ENCODE measurements at regions not wholly inside any gene's neighbourhood (a gene's known extent, or its start where the extent isn't known, plus 50 kb on each side); places are given as distances from the start of the nearest gene placed in this dataset.

DNA sequence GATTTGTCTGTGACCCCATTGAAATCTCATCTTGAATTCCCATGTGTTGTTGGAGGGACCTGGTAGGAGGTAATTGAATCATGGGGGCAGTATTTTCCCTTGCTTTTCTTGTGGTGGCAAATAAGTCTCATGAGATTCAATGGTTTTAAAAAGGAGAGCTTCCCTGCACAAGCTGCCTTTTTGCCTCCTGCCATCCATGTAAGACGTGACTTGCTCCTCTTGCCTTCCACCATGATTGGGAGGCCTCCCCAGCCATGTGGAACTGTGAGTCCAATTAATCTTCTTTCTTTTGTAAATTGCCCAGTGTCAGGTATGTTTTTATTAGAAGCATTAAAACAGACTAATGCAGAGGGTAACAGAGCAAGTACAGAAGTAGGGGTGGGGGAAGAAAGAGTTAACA lies 1097.0 kb upstream of the ADGRB3 start:
- TF ChIP-seq, protein P1, sequence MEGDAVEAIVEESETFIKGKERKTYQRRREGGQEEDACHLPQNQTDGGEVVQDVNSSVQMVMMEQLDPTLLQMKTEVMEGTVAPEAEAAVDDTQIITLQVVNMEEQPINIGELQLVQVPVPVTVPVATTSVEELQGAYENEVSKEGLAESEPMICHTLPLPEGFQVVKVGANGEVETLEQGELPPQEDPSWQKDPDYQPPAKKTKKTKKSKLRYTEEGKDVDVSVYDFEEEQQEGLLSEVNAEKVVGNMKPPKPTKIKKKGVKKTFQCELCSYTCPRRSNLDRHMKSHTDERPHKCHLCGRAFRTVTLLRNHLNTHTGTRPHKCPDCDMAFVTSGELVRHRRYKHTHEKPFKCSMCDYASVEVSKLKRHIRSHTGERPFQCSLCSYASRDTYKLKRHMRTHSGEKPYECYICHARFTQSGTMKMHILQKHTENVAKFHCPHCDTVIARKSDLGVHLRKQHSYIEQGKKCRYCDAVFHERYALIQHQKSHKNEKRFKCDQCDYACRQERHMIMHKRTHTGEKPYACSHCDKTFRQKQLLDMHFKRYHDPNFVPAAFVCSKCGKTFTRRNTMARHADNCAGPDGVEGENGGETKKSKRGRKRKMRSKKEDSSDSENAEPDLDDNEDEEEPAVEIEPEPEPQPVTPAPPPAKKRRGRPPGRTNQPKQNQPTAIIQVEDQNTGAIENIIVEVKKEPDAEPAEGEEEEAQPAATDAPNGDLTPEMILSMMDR (IDR thresholded peaks at IDR 0.05), result no peak
- no peak for TF ChIP-seq ZFX (IDR thresholded peaks at IDR 0.05; ENCODE audit: borderline replicate concordance)
- H3K27ac ChIP-seq, result no peak overlapping the region

GRCh38 chr6:67535946-67536345 lies 1099.1 kb upstream of the ADGRB3 start:
- TF ChIP-seq, protein P1 (IDR thresholded peaks at IDR 0.05), result no peak
- no peak for TF ChIP-seq ZFX (IDR thresholded peaks at IDR 0.05; ENCODE audit: borderline replicate concordance)
- no peak overlapping the region for H3K27ac ChIP-seq

GRCh38 chr6:67506352-67506751 lies 1128.7 kb upstream of the ADGRB3 start:
- H3K27ac ChIP-seq, result no peak overlapping the region
- TF ChIP-seq, protein P1 (IDR thresholded peaks at IDR 0.05), result no peak
- no peak for TF ChIP-seq ZFX (IDR thresholded peaks at IDR 0.05; ENCODE audit: borderline replicate concordance)

DNA sequence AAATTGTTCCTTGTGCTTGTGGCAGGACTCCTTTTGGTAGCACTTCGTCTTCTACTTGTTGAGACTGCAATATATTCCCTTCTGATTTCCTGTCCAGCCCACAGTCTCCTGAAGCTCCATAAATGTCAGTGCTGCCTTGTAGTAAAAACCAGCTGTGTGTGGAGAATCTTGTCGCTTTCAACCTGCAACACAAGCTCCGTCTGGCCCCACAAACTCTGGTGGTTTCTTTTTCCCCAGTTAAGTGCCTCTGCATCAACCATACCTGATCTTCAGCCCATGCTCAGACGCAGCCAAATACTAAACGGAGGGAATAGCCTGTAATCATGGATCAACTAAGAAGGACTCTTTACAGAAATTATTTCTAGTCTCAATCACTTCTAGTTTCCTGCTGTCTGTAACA lies 1133.3 kb upstream of the ADGRB3 start:
- TF ChIP-seq, protein P1 (IDR thresholded peaks at IDR 0.05), result no peak
- TF ChIP-seq ZFX (IDR thresholded peaks at IDR 0.05; ENCODE audit: borderline replicate concordance), result no peak
- no peak overlapping the region for H3K27ac ChIP-seq

GRCh38 chr6:67497749-67498148 lies 1137.3 kb upstream of the ADGRB3 start:
- TF ChIP-seq, protein P1 (IDR thresholded peaks at IDR 0.05), result no peak
- TF ChIP-seq ZFX (IDR thresholded peaks at IDR 0.05; ENCODE audit: borderline replicate concordance), result no peak
- H3K27ac ChIP-seq, result no peak overlapping the region

DNA sequence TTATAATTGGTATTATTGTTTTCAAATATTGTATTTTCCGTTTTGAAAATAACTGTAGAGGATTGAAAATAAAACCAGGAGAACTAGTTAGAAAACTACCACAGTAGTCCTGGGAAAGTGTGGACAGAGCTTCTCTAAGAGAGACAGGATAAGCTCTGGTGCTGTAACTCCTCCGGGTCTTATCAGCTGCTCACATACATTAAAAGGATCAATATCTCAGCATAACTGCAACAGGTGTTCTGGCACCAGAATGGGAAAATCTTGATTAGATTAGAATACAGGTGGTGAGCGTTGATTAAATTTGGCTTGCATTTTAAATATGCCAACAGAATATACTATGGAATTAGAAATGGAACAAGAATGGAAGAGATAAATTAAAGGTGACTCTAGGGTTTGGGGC lies 1138.9 kb upstream of the ADGRB3 start:
- no peak for TF ChIP-seq ZFX (IDR thresholded peaks at IDR 0.05; ENCODE audit: borderline replicate concordance)
- TF ChIP-seq, protein P1 (IDR thresholded peaks at IDR 0.05), result no peak
- no peak overlapping the region for H3K27ac ChIP-seq

DNA sequence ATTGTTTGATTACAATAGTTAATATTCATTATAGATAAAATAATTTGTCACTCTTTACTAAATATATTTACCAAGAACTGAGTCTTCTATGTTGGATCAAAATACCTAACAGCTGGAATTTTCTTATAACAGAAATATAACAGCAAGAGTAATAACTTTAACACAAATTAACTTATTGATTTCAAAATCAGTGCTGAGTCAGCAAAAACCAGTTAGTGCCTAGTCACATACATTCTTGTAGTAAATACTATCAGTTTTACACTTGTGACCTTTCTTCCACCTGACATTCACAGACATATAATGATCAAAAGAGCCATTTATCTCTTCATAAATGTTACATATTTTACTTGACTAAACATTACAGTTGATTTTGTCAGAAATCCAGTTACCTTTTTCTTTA lies 1141.4 kb upstream of the ADGRB3 start:
- no peak for TF ChIP-seq ZFX (IDR thresholded peaks at IDR 0.05; ENCODE audit: borderline replicate concordance)
- TF ChIP-seq, protein P1 (IDR thresholded peaks at IDR 0.05), result no peak
- H3K27ac ChIP-seq, result no peak overlapping the region
